A549 (cell line): ENCODE measurements at regions not wholly inside any gene's neighbourhood (a gene's known extent, or its start where the extent isn't known, plus 50 kb on each side); places are given as distances from the start of the nearest gene placed in this dataset.

Experiments used
- BHLHE40 ChIP-seq: IDR thresholded peaks from 2 replicates; pipeline ENCODE4 v1.6.1; 2012; ENCODE audit warnings: low read depth, low read length, inconsistent platforms
- CBX2 ChIP-seq: fragments of 200-600 bp; sonication (generic); IDR thresholded peaks from 2 replicates; pipeline ENCODE4 v1.6.1; 2016; ENCODE audit warnings: low read depth, mild to moderate bottlenecking, borderline replicate concordance
- CEBPB ChIP-seq, 2 experiments: fragments of >200 bp in 1 of 2; sonication (Bioruptor Twin) in 1 of 2; formaldehyde crosslinking in 1 of 2; IDR thresholded peaks; 2 replicates each; pipeline ENCODE4 v1.6.1; 2012 to 2016
- CHD2 ChIP-seq: fragments of 150-350 bp; IDR thresholded peaks from 2 replicates; pipeline ENCODE4 v1.6.1; 2014; ENCODE audit warnings: low read length; ENCODE audit not compliant: partially characterized antibody
- CHD4 ChIP-seq: fragments of 200-600 bp; sonication (generic); IDR thresholded peaks from 2 replicates; pipeline ENCODE4 v1.6.1; 2016; ENCODE audit warnings: antibody characterized with exemption, mild to moderate bottlenecking, borderline replicate concordance
- EHF ChIP-seq: fragments of 250-450 bp; sonication (Bioruptor Pico); IDR thresholded peaks from 2 replicates; pipeline ENCODE4 v1.5.0; 2020; ENCODE audit warnings: mild to moderate bottlenecking
- FOXS1 ChIP-seq: fragments of 250-450 bp; sonication (Bioruptor Pico); IDR thresholded peaks from 2 replicates; pipeline ENCODE4 v1.5.0; 2020; ENCODE audit warnings: mild to moderate bottlenecking, moderate library complexity
- GATA3 ChIP-seq: IDR thresholded peaks from 2 replicates; pipeline ENCODE4 v1.6.1; 2012; ENCODE audit warnings: borderline replicate concordance
- HEYL ChIP-seq: fragments of 250-450 bp; sonication (Bioruptor Pico); IDR thresholded peaks from 2 replicates; pipeline ENCODE4 v1.8.0; 2021; ENCODE audit warnings: mild to moderate bottlenecking, moderate library complexity
- HOXA7 ChIP-seq: fragments of 250-450 bp; sonication (Bioruptor Pico); IDR thresholded peaks from 2 replicates; pipeline ENCODE4 v1.5.0; 2020; ENCODE audit warnings: mild to moderate bottlenecking, moderate library complexity
- HOXB13 ChIP-seq: fragments of 250-450 bp; sonication (Bioruptor Pico); IDR thresholded peaks from 2 replicates; pipeline ENCODE4 v1.5.0; 2020; ENCODE audit warnings: low read depth, mild to moderate bottlenecking, moderate library complexity
- JUN ChIP-seq, 2 experiments: fragments of >200 bp; sonication (Bioruptor Twin); formaldehyde crosslinking; IDR thresholded peaks; 2 replicates in 1 of 2; 3 replicates in 1 of 2; pipeline ENCODE4 v1.6.1; 2016 to 2017
- JUNB ChIP-seq: fragments of >200 bp; sonication (Bioruptor Twin); formaldehyde crosslinking; IDR thresholded peaks from 2 replicates; pipeline ENCODE4 v1.6.1; 2016
- KDM1A ChIP-seq: fragments of 200-600 bp; sonication (generic); IDR thresholded peaks from 2 replicates; pipeline ENCODE4 v1.6.1; 2016; ENCODE audit warnings: low read depth, mild to moderate bottlenecking
- KDM5A ChIP-seq: fragments of 200-600 bp; sonication (generic); IDR thresholded peaks from 2 replicates; pipeline ENCODE4 v1.6.1; 2016; ENCODE audit warnings: antibody characterized with exemption, mild to moderate bottlenecking
- MAFK ChIP-seq: fragments of 450-650 bp; IDR thresholded peaks from 2 replicates; pipeline ENCODE4 v1.6.1; 2014; ENCODE audit not compliant: partially characterized antibody
- NFE2L2 ChIP-seq: fragments of 150-350 bp; conservative IDR thresholded peaks from 2 replicates; pipeline ENCODE4 v1.6.1; 2014; ENCODE audit warnings: low read length
- NPAS2 ChIP-seq: fragments of 250-450 bp; sonication (Bioruptor Pico); IDR thresholded peaks from 2 replicates; pipeline ENCODE4 v1.8.0; 2022; ENCODE audit warnings: mild to moderate bottlenecking, moderate library complexity, borderline replicate concordance
- NR3C1 ChIP-seq: fragments of >200 bp; sonication (Bioruptor Twin); formaldehyde crosslinking; IDR thresholded peaks from 3 replicates; pipeline ENCODE4 v1.6.1; 2017
- POLR2AphosphoS2 ChIP-seq: conservative IDR thresholded peaks from 2 replicates; pipeline ENCODE4 v1.6.1; 2012; ENCODE audit warnings: low read length, improper control_type of control experiment, inconsistent platforms
- RAD21 ChIP-seq, 2 experiments: fragments of >200 bp in 1 of 2; sonication (Bioruptor Twin) in 1 of 2; formaldehyde crosslinking in 1 of 2; IDR thresholded peaks in 1 of 2; conservative IDR thresholded peaks in 1 of 2; 2 replicates in 1 of 2; 3 replicates in 1 of 2; pipeline ENCODE4 v1.6.1; 2012 to 2018; ENCODE audit warnings: inconsistent platforms in 1 of 2
- RCOR1 ChIP-seq: fragments of 150-350 bp; IDR thresholded peaks from 2 replicates; pipeline ENCODE4 v1.6.1; 2014; ENCODE audit warnings: antibody characterized with exemption, low read length, low read depth
- SMC3 ChIP-seq: fragments of >200 bp; sonication (Bioruptor Twin); formaldehyde crosslinking; IDR thresholded peaks from 3 replicates; pipeline ENCODE4 v1.6.1; 2018; ENCODE audit warnings: inconsistent platforms
- SREBF2 ChIP-seq: fragments of 450-650 bp; IDR thresholded peaks from 2 replicates; pipeline ENCODE4 v1.6.1; 2014; ENCODE audit warnings: mild to moderate bottlenecking, moderate library complexity
- TFCP2L1 ChIP-seq: fragments of 250-450 bp; sonication (Bioruptor Pico); IDR thresholded peaks from 2 replicates; pipeline ENCODE4 v1.5.0; 2021; ENCODE audit warnings: mild to moderate bottlenecking
- TP53 ChIP-seq: fragments of 250-450 bp; sonication (Bioruptor Pico); IDR thresholded peaks from 2 replicates; pipeline ENCODE4 v1.5.0; 2021; ENCODE audit warnings: mild to moderate bottlenecking, moderate library complexity
- ZC3H11A ChIP-seq: fragments of 450-650 bp; IDR thresholded peaks from 2 replicates; pipeline ENCODE4 v1.6.1; 2014; ENCODE audit warnings: antibody characterized with exemption, mild to moderate bottlenecking
- ZNF302 ChIP-seq: fragments of 250-450 bp; sonication (Bioruptor Pico); IDR thresholded peaks from 2 replicates; pipeline ENCODE4 v1.9.0; 2021; ENCODE audit warnings: inconsistent platforms, mild to moderate bottlenecking, moderate library complexity
- ZSCAN20 ChIP-seq: fragments of 250-450 bp; sonication (Bioruptor Pico); IDR thresholded peaks from 2 replicates; pipeline ENCODE4 v1.8.0; 2022; ENCODE audit warnings: mild to moderate bottlenecking, moderate library complexity
- TF ChIP-seq, protein P1 (sequence below): fragments of >200 bp; sonication (Bioruptor Twin); formaldehyde crosslinking; IDR thresholded peaks from 3 replicates; pipeline ENCODE4 v1.5.1; 2016
- TF ChIP-seq, protein P2 (sequence below): IDR thresholded peaks from 2 replicates; pipeline ENCODE4 v1.6.1; 2012
- TF ChIP-seq, protein P3 (sequence below): fragments of 250-450 bp; sonication (Bioruptor Pico); IDR thresholded peaks from 2 replicates; pipeline ENCODE4 v1.5.0; 2020; ENCODE audit warnings: low read depth, mild to moderate bottlenecking, moderate library complexity
- TF ChIP-seq, protein P4 (sequence below): fragments of 200-600 bp; sonication (generic); IDR thresholded peaks from 2 replicates; pipeline ENCODE4 v1.6.1; 2016; ENCODE audit warnings: antibody characterized with exemption, mild to moderate bottlenecking, moderate library complexity
- TF ChIP-seq, protein P5 (sequence below): fragments of 450-650 bp; IDR thresholded peaks from 2 replicates; pipeline ENCODE4 v1.6.1; 2014; ENCODE audit warnings: antibody characterized with exemption

DNA sequence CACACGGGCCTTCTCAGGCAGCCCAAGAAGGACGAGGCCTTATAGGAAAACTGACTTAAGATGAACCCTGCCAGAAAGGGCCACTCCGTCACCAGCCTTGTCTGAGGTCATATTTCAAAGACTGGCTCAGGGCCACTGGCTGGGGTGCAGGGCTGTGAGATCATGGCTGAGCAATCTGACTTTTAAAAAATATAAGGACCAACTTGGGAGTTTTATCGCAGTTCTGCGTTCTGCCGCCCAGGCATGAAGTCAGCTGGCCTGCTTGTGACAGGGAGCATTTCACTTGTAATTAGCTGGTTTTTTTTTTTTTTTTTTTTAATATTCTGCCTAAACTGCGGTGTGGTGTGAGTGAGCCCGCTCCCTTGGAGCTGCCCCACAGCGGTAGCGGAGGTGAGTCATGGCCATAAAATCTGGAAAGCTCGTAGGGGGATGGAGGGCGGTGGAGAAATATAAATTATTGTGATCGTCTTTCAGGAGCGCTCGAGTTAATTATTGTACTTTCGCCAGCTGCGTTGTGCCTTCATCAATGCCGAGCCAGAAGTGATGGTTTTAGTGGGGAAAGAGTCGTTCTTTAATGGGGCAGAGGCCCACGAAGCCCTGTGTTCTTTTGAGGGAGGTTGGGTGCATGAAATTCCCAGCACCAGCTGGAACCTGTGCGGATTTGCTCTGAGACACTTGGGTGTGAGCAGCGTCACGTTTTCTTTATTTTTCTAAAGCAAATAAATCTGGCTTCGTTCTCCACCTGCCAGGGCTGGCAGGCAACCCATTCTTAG lies 231.9 kb downstream of the C12orf75 start (continued):
- TF ChIP-seq HOXA7 (CRISPR knock-in tag) (no peak), FOXS1 (CRISPR knock-in tag) (no peak), CHD4 (no peak), BHLHE40 (peak; percentile 54), JUN (IDR thresholded peaks at IDR 0.05) (peak in 1 of 2 experiments; percentile 86; a peak in 3 of 5 replicates), NPAS2 (CRISPR knock-in tag) (no peak), CEBPB (IDR thresholded peaks at IDR 0.05) (peak in 1 of 2 experiments; percentile 16; a peak in 1 of 4 replicates), MAFK (no peak), GATA3 (peak; percentile 71), CHD2 (no peak), HOXB13 (CRISPR knock-in tag) (no peak; the same call in 1 of the 2 replicates), EHF (CRISPR knock-in tag) (no peak), ZSCAN20 (CRISPR knock-in tag) (no peak), ZNF302 (CRISPR knock-in tag) (no peak), KDM5A (no peak), RAD21 (conservative IDR thresholded peaks at IDR 0.05 in 1 of 2, IDR thresholded peaks at IDR 0.05 in 1 of 2) (peak; percentile 1 to 41; a peak in 3 of 5 replicates), SMC3 (peak; percentile 8; the same call in 2 of the 3 replicates), RCOR1 (no peak), HEYL (no peak), POLR2AphosphoS2 (no peak), CBX2 (no peak), KDM1A (no peak), JUNB (peak; percentile 85), TP53 (CRISPR knock-in tag) (no peak), SREBF2 (no peak), NR3C1 (no peak), TFCP2L1 (CRISPR knock-in tag) (no peak), NFE2L2 (no peak), ZC3H11A (no peak)
- TF ChIP-seq, protein P1, sequence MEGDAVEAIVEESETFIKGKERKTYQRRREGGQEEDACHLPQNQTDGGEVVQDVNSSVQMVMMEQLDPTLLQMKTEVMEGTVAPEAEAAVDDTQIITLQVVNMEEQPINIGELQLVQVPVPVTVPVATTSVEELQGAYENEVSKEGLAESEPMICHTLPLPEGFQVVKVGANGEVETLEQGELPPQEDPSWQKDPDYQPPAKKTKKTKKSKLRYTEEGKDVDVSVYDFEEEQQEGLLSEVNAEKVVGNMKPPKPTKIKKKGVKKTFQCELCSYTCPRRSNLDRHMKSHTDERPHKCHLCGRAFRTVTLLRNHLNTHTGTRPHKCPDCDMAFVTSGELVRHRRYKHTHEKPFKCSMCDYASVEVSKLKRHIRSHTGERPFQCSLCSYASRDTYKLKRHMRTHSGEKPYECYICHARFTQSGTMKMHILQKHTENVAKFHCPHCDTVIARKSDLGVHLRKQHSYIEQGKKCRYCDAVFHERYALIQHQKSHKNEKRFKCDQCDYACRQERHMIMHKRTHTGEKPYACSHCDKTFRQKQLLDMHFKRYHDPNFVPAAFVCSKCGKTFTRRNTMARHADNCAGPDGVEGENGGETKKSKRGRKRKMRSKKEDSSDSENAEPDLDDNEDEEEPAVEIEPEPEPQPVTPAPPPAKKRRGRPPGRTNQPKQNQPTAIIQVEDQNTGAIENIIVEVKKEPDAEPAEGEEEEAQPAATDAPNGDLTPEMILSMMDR: no peak
- TF ChIP-seq, protein P2, sequence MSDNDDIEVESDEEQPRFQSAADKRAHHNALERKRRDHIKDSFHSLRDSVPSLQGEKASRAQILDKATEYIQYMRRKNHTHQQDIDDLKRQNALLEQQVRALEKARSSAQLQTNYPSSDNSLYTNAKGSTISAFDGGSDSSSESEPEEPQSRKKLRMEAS: peak; percentile 79; the same call in 1 of the 2 replicates
- TF ChIP-seq, protein P3, sequence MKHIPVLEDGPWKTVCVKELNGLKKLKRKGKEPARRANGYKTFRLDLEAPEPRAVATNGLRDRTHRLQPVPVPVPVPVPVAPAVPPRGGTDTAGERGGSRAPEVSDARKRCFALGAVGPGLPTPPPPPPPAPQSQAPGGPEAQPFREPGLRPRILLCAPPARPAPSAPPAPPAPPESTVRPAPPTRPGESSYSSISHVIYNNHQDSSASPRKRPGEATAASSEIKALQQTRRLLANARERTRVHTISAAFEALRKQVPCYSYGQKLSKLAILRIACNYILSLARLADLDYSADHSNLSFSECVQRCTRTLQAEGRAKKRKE (CRISPR knock-in tag): 0 out of 2 replicates have a peak, but pooled peaks have one; percentile 20
- TF ChIP-seq, protein P4, sequence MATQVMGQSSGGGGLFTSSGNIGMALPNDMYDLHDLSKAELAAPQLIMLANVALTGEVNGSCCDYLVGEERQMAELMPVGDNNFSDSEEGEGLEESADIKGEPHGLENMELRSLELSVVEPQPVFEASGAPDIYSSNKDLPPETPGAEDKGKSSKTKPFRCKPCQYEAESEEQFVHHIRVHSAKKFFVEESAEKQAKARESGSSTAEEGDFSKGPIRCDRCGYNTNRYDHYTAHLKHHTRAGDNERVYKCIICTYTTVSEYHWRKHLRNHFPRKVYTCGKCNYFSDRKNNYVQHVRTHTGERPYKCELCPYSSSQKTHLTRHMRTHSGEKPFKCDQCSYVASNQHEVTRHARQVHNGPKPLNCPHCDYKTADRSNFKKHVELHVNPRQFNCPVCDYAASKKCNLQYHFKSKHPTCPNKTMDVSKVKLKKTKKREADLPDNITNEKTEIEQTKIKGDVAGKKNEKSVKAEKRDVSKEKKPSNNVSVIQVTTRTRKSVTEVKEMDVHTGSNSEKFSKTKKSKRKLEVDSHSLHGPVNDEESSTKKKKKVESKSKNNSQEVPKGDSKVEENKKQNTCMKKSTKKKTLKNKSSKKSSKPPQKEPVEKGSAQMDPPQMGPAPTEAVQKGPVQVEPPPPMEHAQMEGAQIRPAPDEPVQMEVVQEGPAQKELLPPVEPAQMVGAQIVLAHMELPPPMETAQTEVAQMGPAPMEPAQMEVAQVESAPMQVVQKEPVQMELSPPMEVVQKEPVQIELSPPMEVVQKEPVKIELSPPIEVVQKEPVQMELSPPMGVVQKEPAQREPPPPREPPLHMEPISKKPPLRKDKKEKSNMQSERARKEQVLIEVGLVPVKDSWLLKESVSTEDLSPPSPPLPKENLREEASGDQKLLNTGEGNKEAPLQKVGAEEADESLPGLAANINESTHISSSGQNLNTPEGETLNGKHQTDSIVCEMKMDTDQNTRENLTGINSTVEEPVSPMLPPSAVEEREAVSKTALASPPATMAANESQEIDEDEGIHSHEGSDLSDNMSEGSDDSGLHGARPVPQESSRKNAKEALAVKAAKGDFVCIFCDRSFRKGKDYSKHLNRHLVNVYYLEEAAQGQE: no peak
- TF ChIP-seq, protein P5, sequence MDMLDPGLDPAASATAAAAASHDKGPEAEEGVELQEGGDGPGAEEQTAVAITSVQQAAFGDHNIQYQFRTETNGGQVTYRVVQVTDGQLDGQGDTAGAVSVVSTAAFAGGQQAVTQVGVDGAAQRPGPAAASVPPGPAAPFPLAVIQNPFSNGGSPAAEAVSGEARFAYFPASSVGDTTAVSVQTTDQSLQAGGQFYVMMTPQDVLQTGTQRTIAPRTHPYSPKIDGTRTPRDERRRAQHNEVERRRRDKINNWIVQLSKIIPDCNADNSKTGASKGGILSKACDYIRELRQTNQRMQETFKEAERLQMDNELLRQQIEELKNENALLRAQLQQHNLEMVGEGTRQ: no peak
